IPS-20b (cell line): ENCODE measurements at regions not wholly inside any gene's neighbourhood (a gene's known extent, or its start where the extent isn't known, plus 50 kb on each side); places are given as distances from the start of the nearest gene placed in this dataset.

Experiments used
- H3K27ac ChIP-seq: one replicate; pipeline ENCODE4 v1.5.1; 2013; ENCODE audit warnings: low read length
- H3K27me3 ChIP-seq: 2 replicates; pipeline ENCODE4 v1.6.1; 2013; ENCODE audit warnings: mild to moderate bottlenecking, low read length, inconsistent platforms; ENCODE audit not compliant: insufficient read depth
- H3K36me3 ChIP-seq: 2 replicates; pipeline ENCODE4 v1.6.1; 2013; ENCODE audit warnings: low read depth, mild to moderate bottlenecking, inconsistent platforms, low read length, moderate library complexity; ENCODE audit not compliant: insufficient read depth
- H3K4me1 ChIP-seq: 2 replicates; pipeline ENCODE4 v1.6.1; 2013; ENCODE audit warnings: mild to moderate bottlenecking, control low read depth, inconsistent platforms, low read length, moderate library complexity; ENCODE audit not compliant: insufficient read depth
- H3K4me3 ChIP-seq: 2 replicates; pipeline ENCODE4 v1.5.1; 2013; ENCODE audit warnings: mild to moderate bottlenecking, low read length, inconsistent platforms
- H3K9ac ChIP-seq: 2 replicates; pipeline ENCODE4 v1.6.1; 2013; ENCODE audit warnings: low read depth, mild to moderate bottlenecking, inconsistent platforms, low read length, moderate library complexity
- H3K9me3 ChIP-seq: 2 replicates; pipeline ENCODE4 v1.6.1; 2013; ENCODE audit warnings: mild to moderate bottlenecking, low read depth, low read length, inconsistent platforms; ENCODE audit not compliant: insufficient read depth

GRCh38 chr10:106114656-106115186, 1049.8 kb downstream of the SORCS1 start:
- Histone ChIP-seq H3K9me3 (no peaks in the 10 kb centered on the region), H3K4me1 (no peaks in the 10 kb centered on the region), H3K4me3 (no peak overlapping the region), H3K27me3 (no peaks in the 10 kb centered on the region), H3K27ac (no peak overlapping the region), H3K9ac (no peak overlapping the region), H3K36me3 (no peaks in the 10 kb centered on the region)

- Histone ChIP-seq H3K27ac (no peak overlapping the region), H3K4me3 (no peak overlapping the region), H3K27me3 (no peaks in the 10 kb centered on the region), H3K9ac (no peak overlapping the region), H3K4me1 (no peaks in the 10 kb centered on the region), H3K9me3 (no peaks in the 10 kb centered on the region), H3K36me3 (no peaks in the 10 kb centered on the region)
These were observed 1053.3 kb downstream of the SORCS1 start for GRCh38 chr10:106111246-106111645.

GRCh38 chr10:106107706-106108105, 1056.8 kb downstream of the SORCS1 start:
- no peak overlapping the region for H3K4me3 ChIP-seq
- H3K9me3 ChIP-seq, result no peaks in the 10 kb centered on the region
- no peaks in the 10 kb centered on the region for H3K27me3 ChIP-seq
- no peak overlapping the region for H3K9ac ChIP-seq
- H3K4me1 ChIP-seq, result no peaks in the 10 kb centered on the region
- no peaks in the 10 kb centered on the region for H3K36me3 ChIP-seq
- no peak overlapping the region for H3K27ac ChIP-seq

GRCh38 chr10:106106114-106106513, 1058.4 kb downstream of the SORCS1 start:
- Histone ChIP-seq H3K36me3 (no peaks in the 10 kb centered on the region), H3K9me3 (no peaks in the 10 kb centered on the region), H3K27ac (no peak overlapping the region), H3K27me3 (no peaks in the 10 kb centered on the region), H3K4me1 (no peaks in the 10 kb centered on the region), H3K9ac (no peak overlapping the region), H3K4me3 (no peak overlapping the region)

- no peaks in the 10 kb centered on the region for H3K4me1 ChIP-seq
- H3K9me3 ChIP-seq, result no peaks in the 10 kb centered on the region
- no peaks in the 10 kb centered on the region for H3K27me3 ChIP-seq
These were observed 1074.7 kb downstream of the SORCS1 start for GRCh38 chr10:106089855-106090254.

GRCh38 chr10:106086391-106086790, 1078.1 kb downstream of the SORCS1 start:
- H3K4me3 ChIP-seq, result no peak overlapping the region
- no peaks in the 10 kb centered on the region for H3K27me3 ChIP-seq
- H3K9ac ChIP-seq, result no peak overlapping the region
- H3K4me1 ChIP-seq, result no peaks in the 10 kb centered on the region
- no peak overlapping the region for H3K27ac ChIP-seq
- no peaks in the 10 kb centered on the region for H3K36me3 ChIP-seq
- no peaks in the 10 kb centered on the region for H3K9me3 ChIP-seq

More at GRCh38 chr10:106089855-106090254, 1074.7 kb downstream of the SORCS1 start:
- Histone ChIP-seq H3K27ac (no peak overlapping the region), H3K36me3 (no peaks in the 10 kb centered on the region), H3K4me3 (no peak overlapping the region), H3K9ac (no peak overlapping the region)

- H3K27ac ChIP-seq, result no peak overlapping the region
- no peaks in the 10 kb centered on the region for H3K27me3 ChIP-seq
- peaks cover 6% of the 10 kb centered on the region; the same call in 1 of the 2 replicates for H3K4me1 ChIP-seq
- no peak overlapping the region for H3K4me3 ChIP-seq
- no peaks in the 10 kb centered on the region for H3K9me3 ChIP-seq
- no peak overlapping the region for H3K9ac ChIP-seq
- no peaks in the 10 kb centered on the region for H3K36me3 ChIP-seq
These were observed 1080.9 kb downstream of the SORCS1 start for GRCh38 chr10:106083572-106083971.

- Histone ChIP-seq H3K36me3 (no peaks in the 10 kb centered on the region), H3K4me1 (peaks cover 6% of the 10 kb centered on the region; the same call in 1 of the 2 replicates), H3K9me3 (no peaks in the 10 kb centered on the region), H3K4me3 (no peak overlapping the region), H3K9ac (no peak overlapping the region), H3K27ac (no peak overlapping the region), H3K27me3 (no peaks in the 10 kb centered on the region)
These were observed 1081.6 kb downstream of the SORCS1 start for GRCh38 chr10:106082865-106083264.

- H3K9ac ChIP-seq, result no peak overlapping the region
- H3K9me3 ChIP-seq, result no peaks in the 10 kb centered on the region
- H3K36me3 ChIP-seq, result no peaks in the 10 kb centered on the region
- H3K4me3 ChIP-seq, result no peak overlapping the region
- no peak overlapping the region for H3K27ac ChIP-seq
- no peaks in the 10 kb centered on the region for H3K27me3 ChIP-seq
- H3K4me1 ChIP-seq, result peaks cover 6% of the 10 kb centered on the region; the same call in 1 of the 2 replicates
These were observed 1085.5 kb downstream of the SORCS1 start for GRCh38 chr10:106078895-106079576.

- Histone ChIP-seq H3K4me1 (peaks cover 6% of the 10 kb centered on the region), H3K36me3 (no peaks in the 10 kb centered on the region), H3K27ac (no peak overlapping the region), H3K4me3 (no peak overlapping the region), H3K9ac (no peak overlapping the region), H3K27me3 (no peaks in the 10 kb centered on the region), H3K9me3 (peaks cover 3% of the 10 kb centered on the region; the same call in 1 of the 2 replicates)
These were observed 1088.0 kb downstream of the SORCS1 start for GRCh38 chr10:106076496-106076895.

GRCh38 chr10:106053061-106053460, 1111.4 kb downstream of the SORCS1 start:
- H3K27me3 ChIP-seq, result no peaks in the 10 kb centered on the region
- no peak overlapping the region for H3K4me3 ChIP-seq
- no peaks in the 10 kb centered on the region for H3K36me3 ChIP-seq
- H3K9ac ChIP-seq, result no peak overlapping the region
- H3K9me3 ChIP-seq, result no peaks in the 10 kb centered on the region
- H3K27ac ChIP-seq, result no peak overlapping the region
- H3K4me1 ChIP-seq, result peaks cover 7% of the 10 kb centered on the region; the same call in 1 of the 2 replicates

GRCh38 chr10:106044503-106044902, 1120.0 kb downstream of the SORCS1 start:
- H3K4me1 ChIP-seq, result no peaks in the 10 kb centered on the region; the same call in 1 of the 2 replicates
- no peaks in the 10 kb centered on the region for H3K36me3 ChIP-seq
- H3K4me3 ChIP-seq, result no peak overlapping the region
- H3K27ac ChIP-seq, result no peak overlapping the region
- no peak overlapping the region for H3K9ac ChIP-seq
- H3K9me3 ChIP-seq, result no peaks in the 10 kb centered on the region
- no peaks in the 10 kb centered on the region for H3K27me3 ChIP-seq
